GM12891 (cell line): ENCODE measurements at regions not wholly inside any gene's neighbourhood (a gene's known extent, or its start where the extent isn't known, plus 50 kb on each side); places are given as distances from the start of the nearest gene placed in this dataset.

Source experiments
- POLR2A ChIP-seq: IDR thresholded peaks from 2 replicates; pipeline ENCODE4 v1.6.1; 2011; ENCODE audit warnings: low read depth, low read length, control low read depth
- POLR2AphosphoS5 ChIP-seq: IDR thresholded peaks from 2 replicates; pipeline ENCODE4 v1.6.1; 2011; ENCODE audit warnings: low read depth, low read length, control low read depth
- POU2F2 ChIP-seq: IDR thresholded peaks from 2 replicates; pipeline ENCODE4 v1.6.1; 2011; ENCODE audit warnings: low read depth, mild to moderate bottlenecking, control low read depth, low read length, moderate library complexity
- TAF1 ChIP-seq: IDR thresholded peaks from 2 replicates; pipeline ENCODE4 v1.6.1; 2011; ENCODE audit warnings: low read depth, low read length, control low read depth

DNA sequence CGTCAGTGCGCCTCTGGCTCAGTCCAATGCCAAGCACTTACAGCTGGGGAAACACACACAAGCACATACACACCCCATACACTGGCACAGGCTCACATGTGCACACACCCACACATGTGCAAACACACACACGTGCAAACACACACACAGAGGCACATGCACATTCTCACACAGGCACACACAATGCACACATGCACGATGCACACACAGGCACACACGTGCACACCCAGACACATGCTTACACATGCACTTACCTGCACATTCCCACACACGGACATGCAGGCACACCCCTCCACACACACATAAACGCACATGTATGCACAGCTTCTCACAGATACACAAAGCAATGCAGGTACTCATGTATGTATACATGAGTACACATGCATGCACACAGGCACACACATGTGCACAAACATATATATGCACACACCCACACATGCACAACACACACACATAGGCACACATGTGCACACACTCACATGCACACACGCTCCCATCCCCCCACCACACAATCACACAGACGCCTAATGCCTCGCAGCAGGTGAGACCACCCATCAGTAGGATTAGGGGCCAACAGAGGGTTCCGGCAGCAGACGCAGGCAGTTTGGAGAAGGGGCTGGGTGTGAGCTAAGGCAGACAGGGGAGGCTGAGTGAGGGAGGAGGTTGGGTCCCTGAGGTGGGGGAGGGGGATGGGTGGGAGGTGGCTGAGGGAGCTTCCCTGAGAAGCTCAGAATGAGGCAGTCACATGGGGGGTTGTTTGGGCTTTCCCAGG lies 71.2 kb upstream of the SLCO4A1 start:
- TF ChIP-seq POLR2AphosphoS5 (no peak), POLR2A (no peak), TAF1 (no peak), POU2F2 (no peak)
